GM23248 (cell line): ENCODE measurements at regions not wholly inside any gene's neighbourhood (a gene's known extent, or its start where the extent isn't known, plus 50 kb on each side); places are given as distances from the start of the nearest gene placed in this dataset.

ENCODE experiments used
- EZH2 ChIP-seq: fragments of 200-600 bp; sonication (generic); IDR thresholded peaks from 2 replicates; pipeline ENCODE4 v1.6.1; 2018; ENCODE audit warnings: antibody characterized with exemption, mild to moderate bottlenecking; ENCODE audit not compliant: insufficient read depth, poor library complexity, severe bottlenecking
- EZH2phosphoT487 ChIP-seq: fragments of 200-600 bp; sonication (generic); IDR thresholded peaks from 2 replicates; pipeline ENCODE4 v1.6.1; 2018; ENCODE audit warnings: antibody characterized with exemption, moderate library complexity, mild to moderate bottlenecking, low read depth; ENCODE audit not compliant: insufficient read depth

- no peak for TF ChIP-seq EZH2phosphoT487
- no peak for TF ChIP-seq EZH2
These were observed 1711.2 kb upstream of the CELF4 start for GRCh38 chr18:39276764-39277163.
